ENCODE measurements at regions not wholly inside any gene's neighbourhood (a gene's known extent, or its start where the extent isn't known, plus 50 kb on each side); places are given as distances from the start of the nearest gene placed in this dataset.

DNA sequence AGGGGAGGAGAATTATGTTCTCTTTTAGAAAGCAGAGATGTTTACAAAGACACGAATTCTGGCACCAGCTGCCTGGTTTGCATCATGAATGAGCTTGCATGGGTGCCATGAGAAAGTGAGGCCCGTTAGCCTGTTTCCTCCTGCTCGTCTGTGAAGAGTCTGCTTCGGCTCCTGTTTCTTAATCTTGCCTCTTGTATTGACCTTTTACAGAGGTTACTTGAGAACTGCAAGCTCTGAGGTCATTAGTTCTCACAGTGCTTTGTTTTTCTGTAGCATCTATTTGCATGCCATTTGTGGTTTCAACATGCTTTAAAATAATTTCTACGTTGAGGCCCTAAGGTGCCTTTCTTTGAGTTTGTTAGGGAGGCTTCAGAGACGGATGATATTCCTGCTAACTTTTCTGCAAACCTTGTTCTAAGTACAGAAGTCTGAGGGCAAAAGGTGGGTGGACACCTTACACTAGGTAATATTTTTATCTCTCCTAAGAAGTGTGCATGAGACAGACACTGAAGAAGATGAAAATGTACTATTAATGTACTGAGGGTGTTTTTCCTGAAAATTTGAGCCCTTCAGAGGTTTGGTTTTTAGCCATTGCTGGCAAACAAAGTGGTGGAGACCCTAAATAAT, 53.4 kb upstream of the LINC00305 start:
- no peaks in the 10 kb centered on the region for H3K4me1 ChIP-seq (ENCODE audit: control insufficient read depth in 1 of 2, insufficient read depth in 1 of 2, low read depth in 1 of 2, low read length in 1 of 2)
- H3K27me3 ChIP-seq = no peaks in the 10 kb centered on the region
- H3K36me3 ChIP-seq = no peaks in the 10 kb centered on the region
- no peak overlapping the region for H3K4me3 ChIP-seq (ENCODE audit: low read depth in 1 of 2, low read length in 1 of 2)
- TF ChIP-seq, protein P1, sequence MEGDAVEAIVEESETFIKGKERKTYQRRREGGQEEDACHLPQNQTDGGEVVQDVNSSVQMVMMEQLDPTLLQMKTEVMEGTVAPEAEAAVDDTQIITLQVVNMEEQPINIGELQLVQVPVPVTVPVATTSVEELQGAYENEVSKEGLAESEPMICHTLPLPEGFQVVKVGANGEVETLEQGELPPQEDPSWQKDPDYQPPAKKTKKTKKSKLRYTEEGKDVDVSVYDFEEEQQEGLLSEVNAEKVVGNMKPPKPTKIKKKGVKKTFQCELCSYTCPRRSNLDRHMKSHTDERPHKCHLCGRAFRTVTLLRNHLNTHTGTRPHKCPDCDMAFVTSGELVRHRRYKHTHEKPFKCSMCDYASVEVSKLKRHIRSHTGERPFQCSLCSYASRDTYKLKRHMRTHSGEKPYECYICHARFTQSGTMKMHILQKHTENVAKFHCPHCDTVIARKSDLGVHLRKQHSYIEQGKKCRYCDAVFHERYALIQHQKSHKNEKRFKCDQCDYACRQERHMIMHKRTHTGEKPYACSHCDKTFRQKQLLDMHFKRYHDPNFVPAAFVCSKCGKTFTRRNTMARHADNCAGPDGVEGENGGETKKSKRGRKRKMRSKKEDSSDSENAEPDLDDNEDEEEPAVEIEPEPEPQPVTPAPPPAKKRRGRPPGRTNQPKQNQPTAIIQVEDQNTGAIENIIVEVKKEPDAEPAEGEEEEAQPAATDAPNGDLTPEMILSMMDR (IDR thresholded peaks at IDR 0.05) = no peak
- no peak overlapping the region for H3K27ac ChIP-seq
- no peaks in the 10 kb centered on the region for H3K9me3 ChIP-seq

DNA sequence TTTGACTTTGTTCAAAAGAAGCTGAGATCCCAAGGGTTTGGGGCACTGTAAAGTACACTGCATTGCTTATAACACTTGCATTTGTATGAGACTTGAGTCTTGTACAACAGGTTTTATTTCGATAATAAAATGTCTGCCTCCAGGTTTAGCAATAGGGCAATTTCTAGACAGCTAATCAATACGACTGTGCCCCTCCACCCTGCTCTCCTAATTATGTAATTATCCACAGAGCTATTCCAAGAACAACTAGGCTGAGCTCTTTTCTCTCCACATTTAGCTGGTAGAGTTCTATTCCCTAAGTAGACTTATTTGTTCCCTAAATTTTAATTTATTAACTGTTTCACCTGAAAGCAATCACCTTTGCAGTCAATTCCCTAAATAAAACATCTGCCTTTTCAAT, 52.9 kb upstream of the LINC00305 start:
- no peak overlapping the region for H3K27ac ChIP-seq
- TF ChIP-seq, protein P1 (IDR thresholded peaks at IDR 0.05) = no peak
- H3K27me3 ChIP-seq = no peaks in the 10 kb centered on the region
- H3K4me1 ChIP-seq (ENCODE audit: control insufficient read depth in 1 of 2, insufficient read depth in 1 of 2, low read depth in 1 of 2, low read length in 1 of 2) = no peaks in the 10 kb centered on the region
- H3K36me3 ChIP-seq = no peaks in the 10 kb centered on the region
- H3K9me3 ChIP-seq = no peaks in the 10 kb centered on the region
- H3K4me3 ChIP-seq (ENCODE audit: low read depth in 1 of 2, low read length in 1 of 2) = no peak overlapping the region

DNA sequence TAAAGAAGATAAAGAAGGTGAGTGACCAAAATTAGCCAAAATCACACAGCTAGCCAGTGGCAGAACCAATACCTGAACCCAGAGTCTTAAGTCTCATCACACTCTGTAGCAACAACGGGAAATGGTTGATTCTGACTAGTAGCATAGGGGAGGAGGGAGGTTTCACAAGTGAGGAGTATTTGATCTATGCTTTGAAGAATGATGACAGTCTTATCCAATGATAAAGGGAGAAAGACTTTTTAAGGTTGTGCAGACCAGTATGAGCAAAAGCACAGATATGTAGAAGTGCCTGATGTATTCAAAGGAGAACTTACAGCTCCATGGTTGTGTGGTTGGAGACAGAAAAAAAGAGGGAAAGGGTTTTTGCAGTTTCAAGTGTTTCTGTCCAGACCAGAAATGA, 50.7 kb upstream of the LINC00305 start:
- H3K27ac ChIP-seq = no peak overlapping the region
- TF ChIP-seq, protein P1 (IDR thresholded peaks at IDR 0.05) = no peak
- H3K36me3 ChIP-seq = no peaks in the 10 kb centered on the region
- no peaks in the 10 kb centered on the region for H3K9me3 ChIP-seq
- no peak overlapping the region for H3K4me3 ChIP-seq (ENCODE audit: low read depth in 1 of 2, low read length in 1 of 2)
- no peaks in the 10 kb centered on the region for H3K4me1 ChIP-seq (ENCODE audit: control insufficient read depth in 1 of 2, insufficient read depth in 1 of 2, low read depth in 1 of 2, low read length in 1 of 2)
- no peaks in the 10 kb centered on the region for H3K27me3 ChIP-seq
